A673 (cell line): ENCODE measurements at regions not wholly inside any gene's neighbourhood (a gene's known extent, or its start where the extent isn't known, plus 50 kb on each side); places are given as distances from the start of the nearest gene placed in this dataset.

ENCODE experiments used
- BruUV-seq: library from RNA; stranded (reverse); fragments of 400-500 nt; replicated peaks from 2 replicates; lab custom pipeline; 2021; lab: Mats Ljungman, UMichigan
- CTCF ChIA-PET: fragments of 300-600 bp; sonication (Branson Sonifier 250); formaldehyde crosslinking; loops from one replicate; lab custom pipeline; 2022; ENCODE audit warnings: antibody characterized with exemption; lab: Charles Lee
- POLR2A ChIA-PET: fragments of 300-600 bp; sonication (Branson Sonifier 250); formaldehyde crosslinking; loops from one replicate; lab custom pipeline; 2022; ENCODE audit warnings: antibody characterized with exemption; ENCODE audit not compliant: low non-redundant PET; lab: Charles Lee
- DNase-seq: peaks from one replicate; pipeline ENCODE4 v3.0.0-alpha.2; 2015; ENCODE audit warnings: low spot score
- H3K27ac ChIP-seq: fragments of 200-600 bp; sonication (generic); 2 replicates; pipeline ENCODE4 v1.5.1; 2016; ENCODE audit warnings: mixed run types, low read depth, mild to moderate bottlenecking, mixed read lengths, antibody characterized with exemption, low read length; ENCODE audit not compliant: poor library complexity, severe bottlenecking
- H3K27me3 ChIP-seq: fragments of 200-600 bp; sonication (generic); replicated peaks from 2 replicates; pipeline ENCODE4 v1.6.1; 2017; ENCODE audit warnings: mixed run types, low read depth, mild to moderate bottlenecking, mixed read lengths, antibody characterized with exemption, low read length; ENCODE audit not compliant: insufficient read depth, poor library complexity
- H3K36me3 ChIP-seq: fragments of 200-600 bp; sonication (generic); 2 replicates; pipeline ENCODE4 v1.6.1; 2016; ENCODE audit warnings: mixed run types, mild to moderate bottlenecking, mixed read lengths, antibody characterized with exemption, low read length; ENCODE audit not compliant: insufficient read depth, poor library complexity, severe bottlenecking
- H3K4me1 ChIP-seq: fragments of 200-600 bp; sonication (generic); 2 replicates; pipeline ENCODE4 v1.6.1; 2017; ENCODE audit warnings: mixed run types, mild to moderate bottlenecking, mixed read lengths, antibody characterized with exemption, low read length; ENCODE audit not compliant: insufficient read depth, poor library complexity, severe bottlenecking
- H3K4me3 ChIP-seq: fragments of 200-600 bp; sonication (generic); 2 replicates; pipeline ENCODE4 v1.5.1; 2016; ENCODE audit warnings: low read depth, mixed run types, mild to moderate bottlenecking, mixed read lengths, low read length; ENCODE audit not compliant: poor library complexity, severe bottlenecking
- H3K9me3 ChIP-seq: fragments of 200-600 bp; sonication (generic); 2 replicates; pipeline ENCODE4 v1.6.1; 2016; ENCODE audit warnings: mixed run types, low read depth, mild to moderate bottlenecking, mixed read lengths, antibody characterized with exemption, low read length; ENCODE audit not compliant: poor library complexity, severe bottlenecking
- CTCF ChIP-seq: fragments of 300-800, 200-600 bp; sonication (generic); conservative IDR thresholded peaks from 2 replicates; pipeline ENCODE4 v1.5.1; 2017; ENCODE audit warnings: low read depth, mild to moderate bottlenecking, antibody characterized with exemption, low read length, moderate library complexity, mixed read lengths
- EZH2 ChIP-seq: fragments of 200-600 bp; sonication (generic); IDR thresholded peaks from 2 replicates; pipeline ENCODE4 v1.6.1; 2017; ENCODE audit warnings: borderline replicate concordance, low read depth, mild to moderate bottlenecking, mixed read lengths, antibody characterized with exemption, low read length; ENCODE audit not compliant: poor library complexity, severe bottlenecking
- intact Hi-C: fragments of 100-400 bp; cut with micrococcal nuclease; formaldehyde crosslinking; loops from one replicate; pipeline ENCODE4 v1.10.0; 2022; ENCODE audit not compliant: unreplicated experiment

GRCh38 chr21:41102281-41102680 is 65.7 kb upstream of the BACE2 start:
- CTCF ChIA-PET: no interaction called here
- BruUV-seq: no TSS peak
- Histone ChIP-seq H3K27me3 (no peaks in the 10 kb centered on the region), H3K36me3 (no peaks in the 10 kb centered on the region), H3K9me3 (peaks cover 11% of the 10 kb centered on the region), H3K4me3 (no peak overlapping the region), H3K4me1 (no peaks in the 10 kb centered on the region), H3K27ac (no peak overlapping the region)
- no peak for DNase-seq
- POLR2A ChIA-PET: no interaction called here
- intact Hi-C loops: no loop called here
- TF ChIP-seq CTCF (no peak), EZH2 (no peak)

- intact Hi-C loops: no loop called here
- ChIA-PET CTCF (interaction anchor here (0.6 kb wide), 1 partner anchor 38 kb away, joined by 4 read pairs; no protein-coding TSS in a partner anchor), POLR2A (no interaction called here)
- no peak for DNase-seq
- Histone ChIP-seq H3K36me3 (no peaks in the 10 kb centered on the region), H3K27me3 (no peaks in the 10 kb centered on the region), H3K4me1 (no peaks in the 10 kb centered on the region), H3K9me3 (no peaks in the 10 kb centered on the region), H3K27ac (no peak overlapping the region), H3K4me3 (no peak overlapping the region)
- BruUV-seq: no TSS peak
- TF ChIP-seq CTCF: no peak
- no peak for TF ChIP-seq EZH2
Observed at GRCh38 chr21:41107602-41108001, 60.4 kb upstream of the BACE2 start.

GRCh38 chr21:41108668-41109585 is 59.0 kb upstream of the BACE2 start:
- BruUV-seq: no TSS peak

More at GRCh38 chr21:41108668-41109585, 59.0 kb upstream of the BACE2 start:
- H3K4me1 ChIP-seq: no peaks in the 10 kb centered on the region
- no peaks in the 10 kb centered on the region for H3K36me3 ChIP-seq
- ChIA-PET POLR2A (no interaction called here), CTCF (interaction anchor here (0.7 kb wide), 1 partner anchor 15 kb away, joined by 3 read pairs; no protein-coding TSS in a partner anchor)
- no peak for DNase-seq
- TF ChIP-seq EZH2 (no peak), CTCF (no peak)
- no peaks in the 10 kb centered on the region for H3K9me3 ChIP-seq
- H3K27ac ChIP-seq: no peak overlapping the region
- no peak overlapping the region for H3K4me3 ChIP-seq
- H3K27me3 ChIP-seq: no peaks in the 10 kb centered on the region
- intact Hi-C loops: no loop called here
